Stimulated activated CD4-positive, alpha-beta T cell treated with anti-CD3 and anti-CD28 coated beads, TNF-alpha, amount 100 ng/mL, for 1 hour (primary cell): ENCODE measurements at regions not wholly inside any gene's neighbourhood (a gene's known extent, or its start where the extent isn't known, plus 50 kb on each side); places are given as distances from the start of the nearest gene placed in this dataset.
"Not testable (repeated sequence)": the region's sequence is repeated elsewhere in the genome, so short reads cannot be mapped to it uniquely, and the experiment has no call there.

Source experiments
- DNase-seq, 3 donors: peaks; one replicate each; pipeline ENCODE4 v3.0.0-alpha.2; 2020; ENCODE audit warnings: low read depth in 3 of 3, low spot score in 1 of 3

DNA sequence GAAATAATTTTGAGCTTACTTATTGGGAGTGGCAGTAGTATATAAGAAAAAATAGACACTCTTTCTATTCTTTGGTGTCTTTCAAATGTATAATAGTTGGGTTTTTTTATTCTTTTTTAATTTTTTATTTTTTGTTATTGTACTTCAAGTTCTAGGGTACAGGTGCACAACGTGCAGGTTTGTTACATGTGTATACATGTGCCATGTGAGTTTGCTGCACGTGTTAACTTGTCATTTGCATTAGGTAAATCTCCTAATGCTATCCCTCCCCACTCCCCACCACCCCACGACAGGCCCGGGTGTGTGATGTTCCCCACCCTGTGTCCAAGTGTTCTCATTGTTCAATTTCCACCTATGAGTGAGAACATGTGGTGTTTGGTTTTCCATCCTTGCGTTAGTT is 1552.4 kb upstream of the B3GALT2 start:
- DNase-seq: not testable (repeated sequence)

DNA sequence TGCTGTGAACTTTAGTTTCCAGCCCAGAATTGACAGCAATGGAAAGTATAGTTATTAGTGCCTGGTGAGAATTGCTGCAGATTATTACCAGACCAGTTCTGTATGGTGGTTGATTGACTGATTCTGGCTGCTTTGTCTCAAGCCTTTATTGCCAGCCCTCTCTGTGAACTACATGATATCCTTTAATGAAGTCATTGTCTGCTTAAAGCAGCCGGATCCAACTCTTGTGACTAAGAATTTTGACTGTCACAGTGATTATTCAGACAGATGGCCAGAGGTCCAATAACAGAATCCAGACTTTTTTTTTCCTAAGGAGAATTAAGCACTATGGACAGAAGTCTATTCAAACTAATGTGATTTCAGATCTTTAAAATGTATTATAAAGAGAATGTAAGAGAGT is 1548.6 kb upstream of the B3GALT2 start:
- no peak for DNase-seq

DNA sequence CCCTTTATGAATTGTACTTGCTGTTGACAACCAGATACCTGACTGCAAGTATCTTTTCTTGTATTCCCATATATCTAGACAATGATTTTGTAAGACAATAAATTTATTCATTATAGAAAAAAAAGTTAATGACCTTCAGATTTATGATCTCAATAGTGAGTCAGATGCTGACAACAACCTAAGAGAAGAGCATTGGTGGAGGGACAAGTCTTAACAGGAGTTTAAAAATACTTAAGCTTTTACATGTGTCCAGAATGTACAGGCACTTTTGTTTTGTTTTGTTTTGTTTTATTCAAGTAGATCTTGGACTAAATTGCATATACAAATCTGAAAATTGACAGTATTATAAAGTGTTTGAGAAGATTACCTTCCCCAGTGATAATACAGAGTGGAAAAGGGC is 1544.6 kb upstream of the B3GALT2 start:
- DNase-seq: no peak

DNA sequence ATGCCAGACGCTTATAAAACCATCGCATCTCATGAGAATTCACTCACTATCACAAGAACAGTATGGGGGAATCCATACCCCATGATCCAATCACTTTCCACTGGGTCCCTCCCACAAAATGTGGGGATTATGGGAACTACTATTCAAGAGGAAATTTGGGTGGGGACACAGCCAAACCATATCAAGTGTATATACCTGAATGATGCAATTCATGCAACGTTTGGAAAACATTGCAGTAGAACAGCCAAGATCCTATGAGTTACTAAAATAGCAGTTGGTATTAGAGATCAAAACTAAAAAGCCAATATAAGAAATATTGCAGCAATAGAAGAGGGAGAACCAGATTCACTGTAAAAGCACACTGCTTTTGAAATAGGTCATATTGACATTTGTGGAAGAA is 1543.9 kb upstream of the B3GALT2 start:
- no peak for DNase-seq

DNA sequence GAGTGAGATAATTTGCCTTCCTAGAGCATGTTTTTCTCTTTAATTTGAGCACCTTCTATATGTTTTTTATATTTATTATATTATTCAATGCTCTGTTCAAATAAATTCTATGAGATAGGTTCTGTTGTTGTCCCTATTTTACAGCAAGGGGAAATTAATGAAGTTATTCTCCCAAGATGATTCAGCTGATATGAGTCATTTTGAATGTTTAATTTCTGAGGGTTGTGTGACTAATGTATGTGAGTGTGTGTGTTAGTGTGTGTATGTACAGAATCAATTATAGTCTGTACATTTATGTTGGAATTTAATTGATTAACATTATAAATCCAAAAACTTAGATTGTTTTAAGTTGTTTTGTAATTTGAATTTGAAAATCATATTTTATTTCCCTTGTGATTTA is 1536.7 kb upstream of the B3GALT2 start:
- no peak for DNase-seq

DNA sequence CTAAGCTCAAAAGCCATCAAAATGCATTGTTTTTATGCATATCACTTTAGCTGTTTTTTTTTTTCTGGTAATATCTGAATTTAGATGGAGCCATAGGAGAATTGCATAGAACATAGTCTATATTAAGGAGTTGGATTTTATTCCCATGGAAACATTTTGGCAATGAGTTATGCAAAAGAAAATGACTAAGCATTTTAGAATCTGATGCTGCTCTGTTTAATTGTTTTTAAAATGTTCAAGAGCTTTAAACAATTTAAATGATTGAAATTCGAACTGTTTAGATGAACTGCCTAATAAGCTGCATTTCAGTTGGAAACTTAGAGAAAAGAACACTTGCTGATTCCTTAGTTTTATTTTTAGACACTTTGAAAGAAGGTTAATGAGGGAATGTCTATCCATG is 1531.5 kb upstream of the B3GALT2 start:
- no peak for DNase-seq

DNA sequence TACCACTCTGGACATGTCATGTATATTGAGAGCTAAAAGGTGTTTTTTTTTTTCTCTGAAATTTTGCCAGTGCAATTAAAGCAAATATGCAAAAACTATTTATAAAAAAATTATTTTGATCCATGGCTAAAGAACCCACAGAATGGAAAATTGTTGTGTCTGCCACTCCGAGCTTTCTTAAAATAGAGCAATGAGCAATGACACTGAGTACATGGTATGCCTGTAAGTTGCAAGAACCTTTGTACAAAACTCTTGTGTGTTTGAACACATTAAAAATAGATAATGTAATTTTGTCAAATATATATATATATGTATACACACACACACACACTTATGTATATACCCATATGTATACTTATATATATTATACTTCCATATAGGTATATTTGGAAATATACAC is 1530.9 kb upstream of the B3GALT2 start:
- no peak for DNase-seq

DNA sequence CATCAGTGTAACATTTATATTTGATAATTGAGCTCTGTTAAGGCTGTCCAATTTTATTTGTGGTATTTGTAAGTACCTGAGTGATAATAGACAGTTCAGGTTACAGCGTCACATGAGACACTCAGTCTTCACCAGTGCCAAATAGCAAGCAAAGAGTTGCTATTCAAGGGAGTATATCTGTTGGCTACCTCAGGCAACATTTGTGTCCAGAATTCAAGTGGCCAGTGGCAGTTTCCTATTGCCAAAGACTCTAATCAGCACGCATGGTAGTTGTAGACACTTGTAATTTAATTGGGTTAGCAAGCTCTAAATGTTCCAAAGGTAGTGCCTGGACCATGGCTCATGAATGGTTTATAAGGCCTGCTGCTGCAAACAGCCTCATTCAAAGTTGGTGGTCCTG is 1524.3 kb upstream of the B3GALT2 start:
- DNase-seq: no peak

DNA sequence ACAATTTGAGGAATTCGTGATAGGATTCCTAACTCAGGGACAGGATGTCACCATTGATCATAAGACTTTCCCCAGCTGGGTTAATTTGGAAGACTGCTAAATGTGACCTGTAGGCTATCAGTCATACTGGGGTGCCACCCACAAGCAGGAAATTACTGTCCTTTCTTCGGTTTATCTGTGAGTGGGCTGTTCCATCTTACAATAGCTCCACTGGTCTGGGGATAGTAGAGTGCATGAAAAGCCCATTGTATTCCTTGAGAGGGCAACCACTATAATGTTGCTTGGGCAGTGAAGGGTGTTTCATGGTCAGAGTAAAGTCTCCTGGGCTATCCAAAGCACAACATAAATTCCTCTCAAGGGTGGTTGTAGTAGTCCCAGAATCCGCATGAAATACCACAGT is 1523.0 kb upstream of the B3GALT2 start:
- no peak for DNase-seq

DNA sequence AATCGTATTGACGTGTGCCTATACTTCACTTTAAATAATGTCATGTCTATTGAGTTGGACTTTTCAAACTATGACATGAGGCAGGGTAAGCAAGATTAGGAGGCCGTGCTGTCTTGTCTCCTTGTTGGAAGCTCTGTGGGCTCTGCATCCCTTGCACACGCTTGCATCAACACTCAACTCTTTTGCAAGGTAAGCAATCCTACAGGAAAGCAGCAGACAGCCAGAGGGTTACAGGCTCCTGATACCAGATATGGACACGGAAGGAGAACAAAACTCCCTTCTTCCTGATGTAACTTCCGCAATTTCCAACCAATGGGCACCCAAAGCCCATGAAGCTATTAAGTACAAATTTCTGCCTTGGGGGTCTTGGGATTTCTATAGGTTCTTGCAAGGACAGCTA is 1520.7 kb upstream of the B3GALT2 start:
- no peak for DNase-seq

DNA sequence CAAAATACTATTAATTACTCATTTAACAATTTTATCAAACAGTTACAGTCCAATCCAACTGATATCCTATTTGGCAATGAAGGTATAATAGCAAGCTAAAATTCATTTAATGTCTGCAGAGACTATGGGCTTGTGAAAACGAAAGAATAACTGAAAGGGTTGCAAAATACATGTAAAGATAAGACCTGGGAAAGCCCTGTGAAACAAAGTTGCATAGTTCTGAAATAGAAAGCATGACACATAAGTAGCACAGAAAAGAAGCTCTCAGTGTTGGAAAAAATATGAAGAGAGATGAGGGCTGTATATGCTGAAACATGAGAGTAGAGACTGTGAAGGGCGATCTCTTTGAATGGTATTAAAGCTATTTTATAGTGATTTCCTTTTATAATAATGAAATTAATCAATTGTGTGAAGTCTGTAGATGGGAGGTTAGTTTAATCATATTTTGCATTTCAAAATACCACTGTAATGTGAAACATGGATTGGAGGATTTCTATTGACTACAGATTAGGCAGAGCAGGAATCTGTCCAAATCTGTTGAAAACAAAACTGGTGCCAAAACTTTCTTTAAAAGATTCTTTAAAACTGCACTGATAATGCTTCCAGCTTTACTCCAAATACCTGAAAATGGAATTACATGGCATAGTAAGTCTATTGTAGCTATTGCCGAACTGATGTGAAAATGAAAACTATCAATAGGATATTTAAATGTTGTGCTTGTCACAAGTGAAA is 1518.9 kb upstream of the B3GALT2 start:
- no peak for DNase-seq

DNA sequence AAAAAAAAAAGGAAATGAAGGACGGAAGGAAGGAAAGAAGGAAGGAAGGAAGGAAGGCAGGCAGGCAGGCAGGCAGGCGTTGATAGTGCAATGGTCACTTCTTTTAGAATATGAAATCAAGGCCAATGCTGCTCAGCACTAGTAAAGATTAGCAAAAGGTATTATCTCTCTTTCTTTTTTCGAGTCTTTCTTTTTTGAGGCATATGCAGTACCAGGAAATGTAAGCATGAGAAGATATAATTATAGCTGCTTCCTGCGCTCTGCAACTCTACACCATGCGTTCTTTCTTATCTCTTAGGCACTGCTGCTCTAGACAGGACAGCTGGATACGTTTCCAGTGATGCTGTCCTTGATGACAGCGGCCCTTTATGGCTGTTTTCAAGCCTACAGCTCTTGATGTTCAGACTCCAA is 1512.5 kb upstream of the B3GALT2 start:
- no peak for DNase-seq

DNA sequence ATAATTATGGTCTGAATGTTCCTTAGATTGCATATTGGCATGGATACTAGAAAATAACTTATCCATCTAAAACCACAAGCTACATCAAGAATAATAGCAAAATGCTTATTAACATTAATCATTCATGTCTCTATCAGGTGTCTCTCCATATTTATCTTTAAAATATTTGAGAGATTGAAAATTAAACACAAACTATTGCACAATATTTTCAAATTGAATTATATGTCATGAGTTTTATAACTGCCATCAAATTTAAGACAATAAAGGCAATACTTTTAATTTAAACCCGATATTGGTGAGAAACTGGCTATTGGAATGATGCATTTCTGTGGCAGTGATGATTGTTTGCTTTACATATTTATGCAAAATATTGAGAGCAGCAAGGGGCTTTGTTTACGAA is 1506.8 kb upstream of the B3GALT2 start:
- no peak for DNase-seq

DNA sequence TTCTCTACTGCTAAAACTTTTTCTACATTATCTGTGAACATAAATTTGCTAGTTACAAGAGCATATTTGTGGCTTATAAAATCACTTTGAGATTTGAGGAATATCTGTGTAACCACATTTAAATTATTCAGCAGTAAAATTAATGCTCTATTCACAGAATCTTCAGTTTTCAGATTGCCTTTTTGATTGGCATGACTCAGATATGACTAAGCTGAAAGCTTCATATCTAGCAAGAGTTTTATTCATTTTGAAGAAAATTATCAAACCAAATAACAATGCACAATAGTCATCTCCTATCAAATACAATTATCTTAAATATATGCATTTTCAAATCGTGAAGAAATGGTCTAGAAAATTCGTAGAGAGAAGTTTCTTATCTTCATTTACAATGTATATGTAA is 1498.2 kb upstream of the B3GALT2 start:
- DNase-seq: no peak

DNA sequence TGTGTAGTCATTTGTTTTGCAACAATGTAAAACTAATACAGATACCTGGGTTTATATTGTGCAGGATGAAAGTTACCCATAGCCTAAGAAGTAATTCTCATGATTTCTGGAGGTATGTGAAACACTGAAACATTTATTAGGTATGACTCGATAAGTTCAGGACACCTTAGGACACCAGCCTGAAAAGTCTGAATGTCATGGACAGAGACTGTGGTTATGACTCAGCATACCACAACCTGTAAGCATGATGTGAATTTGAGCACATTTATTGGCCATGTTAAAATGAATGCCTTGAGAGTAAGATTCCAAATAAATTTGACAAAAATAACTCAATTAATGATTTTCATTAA is 1471.7 kb upstream of the B3GALT2 start:
- no peak for DNase-seq

DNA sequence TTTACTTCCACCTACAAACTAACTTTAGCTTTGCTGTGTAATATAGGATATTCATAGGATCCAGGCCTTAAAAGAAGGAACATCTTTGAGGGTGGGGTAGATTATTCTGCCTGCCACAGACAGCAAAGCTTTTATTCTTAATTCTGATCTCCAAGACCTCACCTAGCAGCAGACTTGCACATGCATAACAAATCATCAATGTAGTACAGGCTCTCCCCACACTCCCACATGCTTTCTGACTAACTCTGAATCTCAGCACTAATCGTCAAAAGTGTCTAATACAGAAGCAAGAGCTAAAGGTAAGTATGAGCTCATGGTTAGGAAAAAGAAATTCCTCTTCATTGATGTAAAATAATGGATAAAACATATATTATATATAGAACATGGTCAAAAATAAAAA is 1468.5 kb upstream of the B3GALT2 start:
- no peak for DNase-seq

DNA sequence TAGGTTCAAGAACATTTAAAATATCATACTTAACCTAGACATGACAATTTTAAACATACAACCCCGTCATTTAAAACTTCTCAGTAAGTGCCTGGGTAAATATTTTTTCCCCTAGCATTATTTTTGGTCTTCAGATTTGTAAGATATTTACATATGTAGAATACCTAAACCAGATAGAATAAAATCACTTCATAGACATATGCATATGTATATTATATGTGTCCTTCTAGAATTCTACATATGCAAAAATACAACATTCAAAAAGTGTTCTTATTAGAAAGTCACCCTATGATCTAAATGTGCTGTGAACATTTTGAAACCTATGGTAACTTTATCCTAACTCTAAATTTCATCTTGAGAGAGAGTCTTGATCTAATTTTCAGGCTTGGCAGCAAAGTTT is 1467.0 kb upstream of the B3GALT2 start:
- DNase-seq: no peak

DNA sequence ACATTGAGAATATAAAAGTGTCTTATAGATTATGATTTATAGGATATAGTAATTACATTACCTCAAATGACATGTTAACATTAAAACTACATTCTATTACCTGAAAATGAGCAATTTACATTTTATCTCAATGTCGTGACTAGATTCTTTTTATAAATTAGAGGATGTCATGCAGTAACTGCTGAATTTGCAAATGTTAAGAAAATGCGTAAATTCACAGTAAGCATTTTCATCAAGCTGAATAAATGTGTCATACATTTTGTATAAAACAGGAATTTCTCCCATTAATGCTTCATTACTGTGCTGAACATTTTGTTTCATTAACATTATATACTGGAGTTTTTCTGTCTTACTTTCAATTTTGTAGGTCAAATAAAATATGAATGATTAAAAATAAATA is 1460.7 kb upstream of the B3GALT2 start:
- no peak for DNase-seq

DNA sequence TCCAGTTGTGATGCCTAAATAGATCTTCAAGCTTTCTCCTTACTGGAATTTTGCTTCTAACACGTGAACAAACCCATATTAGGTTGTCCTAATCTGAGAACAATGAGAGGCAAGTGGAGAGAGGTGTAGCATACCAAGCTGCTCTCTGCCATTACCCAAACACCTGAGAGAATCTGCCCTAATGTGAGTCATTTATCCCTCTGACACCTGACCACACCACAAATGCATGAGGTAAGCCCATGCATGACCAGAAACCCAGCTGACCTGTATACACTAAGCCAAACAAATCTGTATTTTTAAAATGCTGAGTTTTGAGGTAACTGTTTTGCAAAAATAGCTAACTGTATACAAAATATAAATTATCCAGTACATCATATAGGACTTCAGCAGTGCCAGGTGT is 1458.1 kb upstream of the B3GALT2 start:
- no peak for DNase-seq

DNA sequence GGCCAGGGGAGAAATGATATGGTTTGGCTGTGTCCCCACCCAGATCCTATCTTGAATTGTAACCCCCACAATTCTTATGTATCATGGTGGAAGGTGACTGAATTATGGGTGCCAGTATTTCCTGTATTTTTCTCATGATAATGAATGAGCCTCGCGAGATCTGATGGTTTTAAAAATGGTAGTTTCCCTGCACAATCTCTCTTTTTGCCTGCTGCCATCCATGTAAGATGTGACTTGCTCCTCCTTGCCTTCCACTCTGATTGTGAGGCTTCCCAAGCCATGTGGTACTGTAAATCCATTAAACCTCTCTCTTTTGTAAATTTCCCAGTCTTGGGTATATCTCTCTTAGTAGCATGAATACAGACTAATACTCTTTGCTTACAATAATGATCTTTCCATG is 1453.9 kb upstream of the B3GALT2 start:
- DNase-seq: no peak

DNA sequence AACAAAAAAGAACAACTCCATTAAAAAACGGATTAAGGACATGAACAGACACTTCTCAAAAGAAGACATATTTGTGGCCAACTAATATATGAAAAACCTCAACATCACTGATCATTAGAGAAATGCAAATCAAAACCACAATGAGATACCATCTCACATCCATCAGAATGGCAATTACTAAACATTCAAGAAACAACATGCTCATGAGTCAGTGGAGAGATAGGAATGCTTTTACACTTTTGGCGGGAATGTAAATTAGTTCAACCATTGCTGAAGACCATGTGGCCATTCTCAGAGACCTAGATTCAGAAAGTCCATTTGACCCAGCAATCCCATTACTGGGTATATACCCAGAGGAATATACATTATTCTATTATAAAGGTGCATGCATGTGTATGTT is 1442.6 kb upstream of the B3GALT2 start:
- DNase-seq: no peak

DNA sequence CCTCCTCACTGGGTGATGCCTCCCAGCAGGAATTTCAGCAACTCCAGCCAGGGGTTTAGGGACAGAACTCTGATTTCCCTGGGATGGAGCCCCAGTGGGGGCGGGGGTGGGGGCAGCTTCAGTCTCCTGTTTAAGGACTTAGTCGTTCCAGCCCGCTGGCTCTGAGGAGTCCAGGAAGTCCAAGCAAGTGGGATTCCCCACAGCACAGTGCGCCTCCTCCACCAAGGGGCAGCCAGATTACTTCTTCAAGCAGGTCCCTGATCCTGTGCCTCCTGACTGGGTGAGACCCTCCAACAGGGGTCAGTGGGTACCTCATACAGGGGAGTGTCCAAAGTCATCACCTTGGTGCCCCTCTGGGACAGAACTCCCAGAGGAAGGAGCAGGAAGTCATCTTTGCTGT is 1438.4 kb upstream of the B3GALT2 start:
- no peak for DNase-seq

DNA sequence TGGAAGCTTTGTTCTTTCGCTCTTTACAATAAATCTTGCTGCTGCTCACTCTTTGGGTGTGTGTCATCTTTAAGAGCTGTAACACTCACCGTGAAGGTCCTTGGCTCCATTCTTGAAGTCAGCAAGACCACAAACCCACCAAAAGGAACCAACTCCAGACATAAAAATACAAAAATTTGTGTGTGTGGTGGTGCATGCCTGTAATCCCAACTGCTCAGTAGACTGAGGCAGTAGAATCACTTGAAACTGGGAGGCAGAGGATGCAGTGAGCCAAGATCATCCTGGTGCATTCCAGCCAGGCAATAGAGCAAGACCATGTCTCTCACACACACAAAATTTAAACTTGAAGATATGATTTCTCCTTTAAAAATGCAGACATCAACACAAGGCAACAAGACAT is 1431.7 kb upstream of the B3GALT2 start:
- no peak for DNase-seq

DNA sequence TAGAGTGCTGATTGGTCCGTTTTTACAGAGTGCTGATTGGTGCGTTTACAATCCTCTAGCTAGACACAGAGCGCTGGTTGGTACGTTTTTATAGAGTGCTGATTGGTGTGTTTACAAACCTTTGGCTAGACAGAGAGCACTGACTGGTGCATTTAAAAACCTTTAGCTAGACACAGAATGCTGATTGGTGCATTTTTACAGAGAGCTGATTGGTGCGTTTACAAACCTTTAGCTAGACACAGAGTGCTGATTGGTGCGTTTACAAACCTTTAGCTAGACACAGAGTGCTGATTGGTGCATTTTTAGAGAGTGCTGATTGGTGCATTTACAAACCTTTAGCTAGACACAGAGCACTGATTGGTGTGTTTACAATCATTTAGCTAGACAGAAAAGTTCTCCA is 1430.9 kb upstream of the B3GALT2 start:
- DNase-seq: not testable (repeated sequence)
